C1 segment of cervical spinal cord (tissue), 14 donors: ENCODE measurements at regions not wholly inside any gene's neighbourhood (a gene's known extent, or its start where the extent isn't known, plus 50 kb on each side); places are given as distances from the start of the nearest gene placed in this dataset.
"Not testable (repeated sequence)": the region's sequence is repeated elsewhere in the genome, so short reads cannot be mapped to it uniquely, and the experiment has no call there.

Experiments
- DNase-seq, 14 donors: peaks; one replicate each; lab custom pipeline; 2025; lab: John Stamatoyannopoulos, UW

DNA sequence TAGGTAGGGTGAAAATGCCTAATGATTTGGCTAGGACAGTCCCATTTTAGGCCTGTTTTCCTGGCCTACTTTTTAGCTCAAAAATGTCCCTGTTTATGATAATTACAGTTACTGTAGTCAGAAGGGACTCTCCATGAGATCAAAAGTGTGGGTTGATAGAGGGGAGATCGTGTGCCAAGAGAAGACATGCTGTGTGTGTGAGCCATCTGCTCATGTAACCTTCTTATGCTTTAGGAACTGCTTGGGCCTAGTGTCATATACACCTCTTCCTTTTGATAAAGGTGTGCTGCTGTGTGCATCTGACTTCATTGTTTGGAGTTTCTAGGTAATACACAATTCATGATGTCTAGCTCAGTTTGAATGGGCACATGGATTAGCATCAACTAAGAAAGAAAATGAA is 786.5 kb downstream of the PDCD6IP start:
- peak in 2 of 14 donors; percentile 1 to 98 for DNase-seq

DNA sequence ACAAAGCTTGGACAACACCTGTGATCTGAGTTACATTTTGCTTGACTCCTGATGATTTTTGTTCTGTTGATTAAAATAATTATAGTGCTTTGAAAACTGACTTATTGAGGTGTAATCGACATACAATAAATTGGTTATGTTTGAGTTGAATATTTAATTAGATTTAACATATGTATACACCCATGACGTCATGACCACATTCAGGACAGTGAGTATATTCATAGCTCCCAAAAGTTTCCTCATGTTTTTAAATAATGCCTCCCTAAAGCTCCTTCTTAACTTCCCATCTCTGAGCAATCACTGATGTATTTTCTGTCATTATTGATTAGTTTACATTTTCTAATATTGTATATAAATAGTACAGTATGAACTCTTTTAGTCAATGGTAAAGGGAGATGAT is 801.2 kb downstream of the PDCD6IP start:
- DNase-seq: no peak

DNA sequence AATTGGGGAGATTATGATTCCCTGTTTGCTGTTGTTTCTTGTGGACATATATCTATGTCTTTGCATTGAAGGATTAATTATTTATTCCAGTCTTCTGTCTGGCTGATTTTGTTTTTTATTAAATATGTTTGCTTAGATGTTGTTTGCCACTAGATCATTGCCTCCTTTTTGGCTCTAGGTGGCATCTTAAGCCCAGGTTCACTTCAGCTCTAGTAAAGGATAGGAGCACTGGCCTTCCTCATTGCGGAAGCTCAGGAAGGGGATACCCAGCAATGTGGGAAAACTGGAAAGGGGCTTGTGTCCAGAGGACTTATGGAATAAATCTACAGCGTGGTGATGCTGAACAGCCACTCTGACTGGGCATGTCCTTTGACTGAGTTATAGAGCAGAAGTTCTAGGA is 821.6 kb downstream of the PDCD6IP start:
- no peak for DNase-seq

DNA sequence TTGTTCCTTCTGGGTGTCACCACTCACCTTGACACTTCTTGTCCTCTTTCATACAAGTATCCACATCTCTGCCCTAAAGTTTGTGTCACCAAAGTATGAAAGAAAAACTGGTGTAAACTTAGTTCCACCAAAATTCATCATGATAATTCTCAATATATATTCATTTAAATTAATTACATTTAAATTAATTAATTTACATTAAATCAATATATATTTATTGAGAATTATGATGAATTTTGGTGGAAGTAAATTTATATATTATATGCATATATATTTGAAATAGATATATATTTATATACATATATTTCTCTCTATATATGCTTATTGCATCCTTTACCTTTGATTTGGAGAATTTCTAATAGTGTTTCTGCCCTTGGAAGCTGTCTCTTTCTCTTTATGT is 828.3 kb downstream of the PDCD6IP start:
- DNase-seq: no peak

DNA sequence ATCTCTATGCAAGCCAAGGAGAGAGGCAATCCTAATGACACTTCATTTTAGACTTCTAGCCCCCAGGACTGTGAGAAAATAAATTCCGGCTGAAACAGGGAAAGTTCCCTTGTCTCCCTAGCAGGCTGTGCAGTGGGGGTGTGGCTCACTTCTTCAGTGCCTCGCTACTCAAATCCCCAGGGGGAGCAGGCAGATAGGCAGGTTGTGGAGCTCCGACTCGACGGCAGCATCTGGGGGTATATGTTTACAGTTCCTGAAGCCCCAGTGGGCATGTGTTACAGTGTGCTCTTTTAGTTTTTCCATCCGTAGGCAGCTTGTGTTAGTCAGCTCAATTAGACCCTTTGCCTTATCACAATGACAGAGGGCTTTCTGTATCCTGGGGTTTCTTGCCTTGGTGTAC is 836.5 kb downstream of the PDCD6IP start:
- DNase-seq: no peak

DNA sequence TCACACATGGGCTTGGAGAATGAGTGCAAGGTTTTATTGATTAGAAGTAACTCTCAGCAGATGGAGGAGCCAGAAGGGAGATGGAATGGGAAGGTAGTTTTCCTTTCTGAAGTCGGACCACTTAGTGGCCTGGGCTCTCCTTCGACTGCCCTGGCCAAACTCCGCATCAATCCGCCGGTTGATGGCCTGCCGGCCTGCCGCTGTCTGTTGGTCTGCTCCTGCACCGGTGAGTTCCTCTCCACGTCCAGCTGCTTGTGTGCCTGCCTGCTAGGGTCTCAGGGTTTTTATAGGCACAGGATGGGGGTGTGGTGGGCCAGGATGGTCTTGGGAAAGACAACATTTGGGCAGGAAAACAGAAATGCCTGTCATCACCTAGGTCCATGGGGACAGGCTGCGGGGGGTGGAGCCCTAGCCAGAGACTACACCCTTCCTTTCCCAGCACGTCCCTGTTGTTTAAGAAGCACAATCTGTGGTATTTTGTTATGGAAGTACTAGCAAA is 837.0 kb downstream of the PDCD6IP start:
- DNase-seq: no peak

DNA sequence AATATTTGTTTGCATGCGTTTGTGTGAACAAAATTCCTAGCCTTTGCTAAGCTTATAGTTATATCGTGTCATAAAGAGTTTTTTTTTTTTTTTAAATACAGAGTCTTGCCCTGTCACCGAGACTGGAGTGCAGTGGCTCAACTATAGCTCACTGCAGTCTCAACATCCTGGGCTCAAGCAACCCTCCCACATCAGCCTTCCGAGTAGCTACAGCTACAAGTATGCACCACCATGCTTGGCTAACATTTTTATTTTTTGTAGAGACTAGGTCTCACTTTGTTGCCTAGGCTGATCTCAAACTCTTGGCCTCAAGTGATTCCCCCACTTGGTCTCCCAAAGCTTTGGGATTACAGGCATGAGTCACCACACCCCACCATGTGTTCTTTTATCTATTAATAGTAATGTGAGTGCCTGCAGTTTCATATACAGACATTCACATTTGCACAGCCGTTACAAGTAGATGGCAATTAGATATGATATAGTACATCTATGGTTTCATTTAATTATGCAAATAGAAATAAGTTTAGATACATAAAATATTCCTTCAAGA is 848.6 kb downstream of the PDCD6IP start:
- peak in 1 of 14 donors; percentile 2 for DNase-seq

DNA sequence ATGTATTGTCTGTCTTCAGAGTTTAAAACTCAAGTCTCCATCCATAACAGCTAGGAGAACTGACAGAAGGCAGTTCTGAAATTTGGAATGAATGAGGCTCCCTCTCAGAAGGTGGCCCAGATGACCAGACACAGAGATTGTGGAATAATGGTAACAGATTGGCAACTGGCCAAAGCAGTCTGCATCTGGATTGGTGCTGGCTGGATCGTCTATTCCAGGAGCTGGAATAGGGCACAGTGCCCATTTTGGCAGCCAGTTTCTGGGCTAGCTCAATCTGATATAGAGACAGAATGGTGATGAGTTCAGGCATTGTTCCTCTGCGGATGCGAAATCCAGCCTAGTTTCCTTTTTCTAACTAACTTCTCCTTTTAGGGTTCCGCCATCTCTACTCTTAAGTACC is 851.7 kb downstream of the PDCD6IP start:
- DNase-seq: no peak

DNA sequence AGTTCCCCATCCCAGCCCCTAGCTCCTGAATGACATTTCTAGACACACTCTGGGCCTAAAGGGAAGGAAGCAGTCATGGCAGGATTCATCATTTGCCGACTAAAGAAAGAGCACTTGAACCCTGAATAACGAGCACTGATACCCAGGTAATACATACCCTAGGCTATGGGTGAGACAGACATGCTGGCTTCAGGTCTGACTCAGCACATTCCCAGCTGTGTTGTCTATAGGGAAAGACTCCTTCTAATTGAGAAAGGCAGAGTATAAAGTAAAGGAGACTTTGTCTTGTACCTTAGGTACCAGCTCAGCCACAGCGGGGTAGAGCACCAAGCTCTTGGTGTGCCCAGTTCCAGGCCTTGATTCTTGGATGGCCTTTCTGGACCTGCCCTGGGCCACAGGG is 870.5 kb downstream of the PDCD6IP start:
- DNase-seq: no peak

DNA sequence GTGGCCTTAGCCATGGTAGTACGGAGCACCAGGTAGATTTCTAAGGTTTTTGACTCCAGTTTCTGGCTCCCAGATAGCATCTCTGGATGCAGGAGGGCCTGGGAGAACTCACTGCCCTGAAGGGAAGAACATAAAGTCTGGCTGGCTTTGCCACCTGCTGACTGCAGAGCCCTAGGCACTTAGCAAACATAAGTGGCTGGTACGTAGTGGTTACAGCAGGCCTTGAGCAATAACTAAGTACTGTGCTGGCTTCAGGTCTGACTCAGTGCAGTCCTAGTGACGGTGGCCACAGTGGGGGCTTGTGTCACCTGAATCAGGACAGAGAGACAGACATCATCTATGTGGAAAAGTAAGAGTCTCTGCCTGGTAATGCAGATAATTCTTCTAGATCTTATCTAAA is 871.1 kb downstream of the PDCD6IP start:
- no peak for DNase-seq

DNA sequence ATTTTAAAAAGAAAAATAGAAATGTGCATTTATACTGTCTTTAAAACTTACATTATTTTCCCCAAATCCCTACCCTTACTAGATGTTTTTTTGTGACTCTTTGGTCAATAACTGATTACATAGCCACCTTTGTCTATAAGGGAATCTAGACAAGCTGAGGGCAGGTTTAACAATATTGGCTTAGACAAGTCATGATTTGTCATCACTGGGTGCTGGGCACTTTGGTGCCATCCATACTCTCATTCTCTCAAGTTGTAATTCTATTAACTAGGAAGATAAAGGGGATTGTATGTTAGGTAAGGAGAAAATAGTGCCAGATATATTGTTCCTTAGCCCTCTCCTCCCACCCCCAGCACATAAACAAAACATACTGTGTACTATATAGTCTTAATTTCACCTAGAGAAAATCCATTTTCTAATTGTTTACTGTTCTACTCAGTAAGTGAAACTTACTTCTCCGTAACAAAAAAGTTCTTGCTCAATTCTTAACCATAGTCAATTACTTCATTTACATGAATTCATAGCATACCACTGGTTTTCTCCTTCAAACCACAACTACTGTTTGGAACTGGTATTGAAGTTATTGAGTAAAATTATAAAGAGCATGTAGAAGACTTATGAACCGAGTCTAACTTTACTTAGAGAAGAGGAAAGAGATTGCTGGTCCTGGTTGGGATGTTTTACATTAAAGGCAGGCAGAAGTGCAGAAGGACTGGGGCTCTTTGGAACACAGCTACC is 877.1 kb downstream of the PDCD6IP start:
- DNase-seq: no peak

DNA sequence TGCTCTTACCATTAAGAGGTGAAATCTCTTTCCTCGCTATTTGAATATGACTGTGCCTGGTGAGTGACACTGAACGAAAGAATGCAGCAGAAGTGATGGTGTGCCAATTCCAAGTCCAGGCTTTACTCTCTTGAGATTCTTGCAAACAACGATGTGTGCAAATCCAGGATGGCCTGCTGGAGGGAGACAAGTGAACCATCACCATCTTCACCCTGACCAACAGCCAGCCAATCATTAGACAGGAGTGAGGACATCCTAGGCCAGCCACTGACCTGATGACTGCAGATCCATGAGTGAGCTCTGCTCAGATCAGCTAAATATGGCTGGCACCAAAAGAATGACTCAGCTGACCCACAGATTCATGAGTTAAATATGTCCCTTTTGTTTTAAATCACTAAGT is 878.0 kb downstream of the PDCD6IP start:
- no peak for DNase-seq

DNA sequence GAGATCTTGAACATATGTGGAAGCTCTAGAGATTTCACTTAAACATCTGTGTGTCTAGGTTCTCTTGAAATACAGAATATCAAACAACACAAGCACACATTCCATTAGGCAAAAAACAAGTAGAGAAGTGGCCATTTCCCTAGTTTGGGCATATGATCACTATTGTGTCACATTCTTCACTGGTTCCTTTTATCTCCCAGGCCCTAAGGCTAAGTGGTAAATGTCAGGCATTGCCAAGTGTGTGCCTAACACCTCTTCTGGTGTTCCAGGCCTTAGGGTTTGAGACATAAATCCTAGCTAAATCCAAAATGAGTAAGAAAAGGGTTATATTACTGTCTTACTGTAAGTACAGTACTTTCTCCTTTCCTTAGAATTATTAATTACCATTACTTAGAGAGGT is 880.1 kb downstream of the PDCD6IP start:
- DNase-seq: no peak

DNA sequence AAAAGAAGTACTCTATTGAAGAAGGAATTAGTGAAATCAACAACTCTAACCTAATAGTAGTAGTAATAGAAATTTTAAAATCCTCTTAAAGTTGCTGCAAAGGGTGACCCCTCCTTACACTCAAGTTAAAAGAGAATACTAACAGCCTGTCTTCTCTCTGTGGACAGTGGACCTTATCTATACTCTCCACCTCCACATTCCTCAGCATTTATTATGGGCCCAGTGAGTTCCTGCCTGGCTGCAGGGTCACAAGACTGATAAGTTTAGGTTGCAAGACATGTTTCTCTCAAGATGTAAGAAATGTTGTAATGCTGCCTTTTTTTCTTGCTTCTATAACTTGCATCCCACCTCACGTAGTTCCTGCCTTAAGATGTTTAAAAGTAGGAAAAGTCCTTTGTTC is 880.6 kb downstream of the PDCD6IP start:
- not testable (repeated sequence) for DNase-seq

DNA sequence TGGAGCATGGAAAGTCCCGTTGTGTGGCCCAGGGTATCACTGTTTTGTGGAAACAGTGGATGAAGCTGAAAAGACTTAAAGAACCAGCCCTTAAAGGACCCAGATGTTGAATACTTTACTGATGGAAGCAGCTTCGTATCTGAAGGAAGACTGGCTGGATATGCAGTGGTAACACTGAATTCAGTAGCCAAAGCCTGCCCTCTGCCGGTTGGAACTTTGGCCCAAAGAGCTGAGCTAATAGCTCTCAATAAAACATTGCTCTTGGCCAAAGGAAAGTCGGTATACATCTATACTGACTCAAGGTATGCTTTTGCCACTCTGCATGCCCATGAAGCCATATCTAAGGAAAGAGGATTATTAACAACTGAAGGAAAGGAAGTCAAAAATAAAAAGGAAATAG is 885.4 kb downstream of the PDCD6IP start:
- DNase-seq: peak in 4 of 14 donors; percentile 3 to 18 (median 11)

DNA sequence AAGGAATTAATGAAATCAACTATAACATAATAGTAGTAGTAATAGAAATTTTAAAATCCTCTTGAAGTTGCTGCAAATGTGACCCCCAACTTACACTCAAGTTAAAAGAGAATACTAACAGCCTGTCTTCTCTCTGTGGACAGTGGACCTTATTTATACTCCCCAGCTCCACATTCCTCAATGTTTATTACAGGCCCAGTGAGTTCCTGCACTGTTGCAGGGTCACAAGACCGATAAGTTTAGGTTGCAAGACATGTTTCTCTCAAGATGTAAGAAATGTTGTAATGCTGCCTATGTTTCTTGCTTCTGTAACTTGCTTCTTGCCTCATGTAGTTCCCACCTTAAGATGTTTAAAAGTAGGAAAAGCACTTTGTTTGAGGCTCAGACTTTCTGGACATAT is 888.1 kb downstream of the PDCD6IP start:
- DNase-seq: no peak

DNA sequence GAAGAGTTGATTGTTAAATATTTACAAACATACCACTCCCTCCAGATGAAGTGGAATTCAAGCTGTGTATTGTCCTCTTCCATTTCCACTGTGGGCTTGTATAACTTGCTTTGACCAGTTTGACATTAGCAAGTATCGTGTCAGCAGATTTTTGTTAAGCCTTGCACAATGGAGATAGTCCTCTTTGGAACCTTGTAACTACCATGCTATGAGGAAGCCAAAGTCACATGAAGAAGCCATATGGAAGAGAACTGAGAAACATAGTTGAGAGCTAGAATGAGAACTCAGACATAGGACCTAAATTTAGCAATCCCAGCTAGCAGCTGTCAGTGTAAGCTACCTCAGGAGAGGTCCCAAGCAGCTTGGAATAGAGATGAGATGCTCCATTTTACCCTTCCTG is 889.2 kb downstream of the PDCD6IP start:
- peak in 1 of 14 donors; percentile 6 for DNase-seq

DNA sequence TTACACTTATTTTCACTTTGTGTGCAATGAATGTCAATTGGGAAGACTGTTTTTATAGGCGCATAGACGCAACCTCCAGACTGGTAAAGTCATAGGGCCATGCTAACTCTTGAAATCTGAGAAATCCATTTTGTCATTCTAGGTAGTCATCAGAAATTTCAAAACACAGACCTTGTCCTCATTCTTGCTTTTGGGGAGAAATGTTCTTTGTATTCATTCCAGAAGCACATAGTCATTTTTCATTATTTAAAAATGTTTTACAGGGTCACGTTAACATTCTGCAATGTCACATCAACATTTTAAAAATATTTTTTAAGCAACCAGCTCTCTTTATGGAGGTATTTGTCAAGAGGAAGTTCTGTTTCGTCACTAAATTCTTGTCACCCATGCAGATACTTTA is 898.4 kb downstream of the PDCD6IP start:
- no peak for DNase-seq

DNA sequence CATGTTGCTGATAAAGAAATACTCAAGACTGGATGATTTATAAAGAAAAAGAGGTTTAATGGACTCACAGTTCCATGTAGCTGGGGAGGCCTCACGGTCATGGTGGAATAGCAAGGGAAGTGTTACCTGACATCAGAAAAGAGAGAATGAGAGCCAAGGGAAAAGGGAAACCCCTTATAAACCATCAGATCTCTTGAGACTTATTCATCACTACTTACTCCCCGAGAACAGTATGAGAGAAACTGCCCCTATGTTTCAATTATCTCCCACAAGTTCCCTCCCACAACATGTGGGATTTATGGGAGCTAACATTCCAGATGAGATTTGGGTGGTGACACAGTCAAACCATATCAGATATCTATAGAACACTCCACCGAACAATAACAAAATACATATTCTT is 904.6 kb downstream of the PDCD6IP start:
- DNase-seq: no peak

DNA sequence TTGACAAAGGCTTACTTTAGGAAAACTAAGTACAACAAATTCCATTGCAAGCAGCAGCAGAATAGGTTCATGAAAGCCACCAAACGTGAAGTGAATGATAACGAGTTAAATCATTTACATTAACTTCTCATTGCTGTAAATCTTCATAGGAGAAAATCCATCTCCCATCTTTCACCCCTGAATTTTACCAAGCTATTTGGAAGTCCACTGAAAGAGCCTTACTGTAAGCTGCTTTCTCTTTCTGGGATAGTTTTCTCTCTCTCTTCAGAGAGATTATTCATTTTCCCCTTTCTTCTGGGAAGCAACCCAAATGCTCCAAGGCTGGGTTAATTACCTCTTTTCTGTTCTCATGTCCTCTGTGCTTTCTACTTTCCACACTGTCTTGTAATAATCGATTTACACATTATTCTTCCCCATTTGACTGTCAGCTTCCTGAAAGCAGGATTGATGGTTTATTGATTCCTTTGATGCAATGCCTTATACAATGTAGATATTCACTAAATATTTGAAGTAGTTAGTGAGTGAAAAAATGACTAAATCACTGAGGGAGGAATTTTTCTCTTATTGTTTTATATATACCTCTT is 914.3 kb upstream of the ARPP21 start:
- DNase-seq: no peak

DNA sequence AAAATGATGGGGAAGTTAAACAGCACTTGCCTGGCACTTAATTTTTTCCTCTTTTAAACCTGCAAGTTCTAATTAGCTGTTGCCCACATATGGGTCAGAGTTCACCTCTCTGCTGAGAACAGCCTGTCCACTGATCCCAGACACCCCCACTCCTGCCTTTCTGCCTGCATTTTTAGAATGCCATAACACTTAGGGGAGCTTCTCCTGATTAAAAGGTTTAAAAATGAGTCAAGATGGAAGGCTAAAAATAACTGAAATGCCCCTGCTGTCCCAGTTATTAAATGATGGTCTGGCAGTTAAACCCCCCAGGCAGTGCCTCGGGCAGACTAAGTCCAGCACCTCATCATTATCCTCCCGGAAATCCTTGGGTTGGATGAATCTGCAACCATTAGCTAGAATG is 913.6 kb upstream of the ARPP21 start:
- DNase-seq: no peak

DNA sequence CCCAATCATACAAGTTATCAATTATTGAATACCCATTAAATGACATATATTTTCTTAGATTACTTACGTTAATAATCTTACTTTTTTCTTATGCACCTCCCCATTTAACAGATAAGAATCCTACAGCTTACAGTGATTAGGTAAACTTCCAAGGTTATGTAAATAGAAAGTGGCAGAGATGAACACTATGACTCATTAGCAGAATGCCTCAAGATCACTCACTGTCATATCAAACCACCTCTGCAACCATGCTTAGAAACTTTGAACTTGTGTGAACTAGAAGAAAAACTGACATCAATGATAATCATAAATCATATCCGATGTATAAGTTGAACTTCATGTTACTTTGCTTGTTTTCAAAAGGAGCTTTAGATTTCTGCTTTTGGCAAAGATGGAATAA is 911.6 kb upstream of the ARPP21 start:
- DNase-seq: no peak

DNA sequence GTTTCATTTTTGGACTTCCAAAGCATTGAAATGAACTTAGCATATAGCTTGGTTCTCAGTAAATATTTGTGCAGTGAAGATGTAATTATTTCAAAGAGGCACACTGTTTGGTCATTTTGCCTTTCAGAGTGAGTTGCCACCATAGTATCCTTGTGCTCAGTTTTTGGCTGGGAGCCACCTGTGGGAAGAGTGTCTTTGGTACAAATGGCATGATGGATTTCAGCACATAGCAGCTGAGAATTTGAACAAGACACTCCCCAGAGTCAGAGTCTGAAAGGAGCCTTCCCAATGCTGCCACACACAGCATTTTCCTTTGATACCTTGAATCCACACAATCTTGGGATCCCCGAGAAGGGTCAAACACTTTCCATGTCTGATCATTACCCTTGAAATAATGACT is 897.2 kb upstream of the ARPP21 start:
- no peak for DNase-seq
